H1 (cell line): ENCODE measurements at regions not wholly inside any gene's neighbourhood (a gene's known extent, or its start where the extent isn't known, plus 50 kb on each side); places are given as distances from the start of the nearest gene placed in this dataset.

ENCODE experiments used
- BACH1 ChIP-seq: IDR thresholded peaks from 2 replicates; pipeline ENCODE4 v1.6.1; 2012; ENCODE audit warnings: low read length, improper control_type of control experiment
- RAD21 ChIP-seq, 2 experiments: IDR thresholded peaks in 1 of 2; conservative IDR thresholded peaks in 1 of 2; 2 replicates each; pipeline ENCODE4 v1.6.1; 2011; ENCODE audit warnings: low read depth in 2 of 2, low read length in 2 of 2, improper control_type of control experiment in 1 of 2, inconsistent platforms in 1 of 2, mild to moderate bottlenecking in 1 of 2, moderate library complexity in 1 of 2
- SAP30 ChIP-seq: fragments of 300-600 bp; sonication (generic); IDR thresholded peaks from 2 replicates; pipeline ENCODE4 v1.7.1; 2012; ENCODE audit warnings: low read length, moderate library complexity, mild to moderate bottlenecking, inconsistent platforms; ENCODE audit not compliant: insufficient read depth, insufficient replicate concordance
- SRF ChIP-seq: IDR thresholded peaks from 2 replicates; pipeline ENCODE4 v1.6.1; 2011; ENCODE audit warnings: mild to moderate bottlenecking, low read depth, low read length, moderate library complexity
- TF ChIP-seq, protein P1 (sequence below): fragments of 300-600 bp; sonication (generic); IDR thresholded peaks from 2 replicates; pipeline ENCODE4 v1.7.1; 2012; ENCODE audit warnings: low read length, moderate library complexity, mild to moderate bottlenecking, inconsistent platforms; ENCODE audit not compliant: insufficient replicate concordance

GRCh38 chrY:21102507-21102906 lies 346.6 kb downstream of the RPS4Y2 start (continued):
- TF ChIP-seq, protein P1, sequence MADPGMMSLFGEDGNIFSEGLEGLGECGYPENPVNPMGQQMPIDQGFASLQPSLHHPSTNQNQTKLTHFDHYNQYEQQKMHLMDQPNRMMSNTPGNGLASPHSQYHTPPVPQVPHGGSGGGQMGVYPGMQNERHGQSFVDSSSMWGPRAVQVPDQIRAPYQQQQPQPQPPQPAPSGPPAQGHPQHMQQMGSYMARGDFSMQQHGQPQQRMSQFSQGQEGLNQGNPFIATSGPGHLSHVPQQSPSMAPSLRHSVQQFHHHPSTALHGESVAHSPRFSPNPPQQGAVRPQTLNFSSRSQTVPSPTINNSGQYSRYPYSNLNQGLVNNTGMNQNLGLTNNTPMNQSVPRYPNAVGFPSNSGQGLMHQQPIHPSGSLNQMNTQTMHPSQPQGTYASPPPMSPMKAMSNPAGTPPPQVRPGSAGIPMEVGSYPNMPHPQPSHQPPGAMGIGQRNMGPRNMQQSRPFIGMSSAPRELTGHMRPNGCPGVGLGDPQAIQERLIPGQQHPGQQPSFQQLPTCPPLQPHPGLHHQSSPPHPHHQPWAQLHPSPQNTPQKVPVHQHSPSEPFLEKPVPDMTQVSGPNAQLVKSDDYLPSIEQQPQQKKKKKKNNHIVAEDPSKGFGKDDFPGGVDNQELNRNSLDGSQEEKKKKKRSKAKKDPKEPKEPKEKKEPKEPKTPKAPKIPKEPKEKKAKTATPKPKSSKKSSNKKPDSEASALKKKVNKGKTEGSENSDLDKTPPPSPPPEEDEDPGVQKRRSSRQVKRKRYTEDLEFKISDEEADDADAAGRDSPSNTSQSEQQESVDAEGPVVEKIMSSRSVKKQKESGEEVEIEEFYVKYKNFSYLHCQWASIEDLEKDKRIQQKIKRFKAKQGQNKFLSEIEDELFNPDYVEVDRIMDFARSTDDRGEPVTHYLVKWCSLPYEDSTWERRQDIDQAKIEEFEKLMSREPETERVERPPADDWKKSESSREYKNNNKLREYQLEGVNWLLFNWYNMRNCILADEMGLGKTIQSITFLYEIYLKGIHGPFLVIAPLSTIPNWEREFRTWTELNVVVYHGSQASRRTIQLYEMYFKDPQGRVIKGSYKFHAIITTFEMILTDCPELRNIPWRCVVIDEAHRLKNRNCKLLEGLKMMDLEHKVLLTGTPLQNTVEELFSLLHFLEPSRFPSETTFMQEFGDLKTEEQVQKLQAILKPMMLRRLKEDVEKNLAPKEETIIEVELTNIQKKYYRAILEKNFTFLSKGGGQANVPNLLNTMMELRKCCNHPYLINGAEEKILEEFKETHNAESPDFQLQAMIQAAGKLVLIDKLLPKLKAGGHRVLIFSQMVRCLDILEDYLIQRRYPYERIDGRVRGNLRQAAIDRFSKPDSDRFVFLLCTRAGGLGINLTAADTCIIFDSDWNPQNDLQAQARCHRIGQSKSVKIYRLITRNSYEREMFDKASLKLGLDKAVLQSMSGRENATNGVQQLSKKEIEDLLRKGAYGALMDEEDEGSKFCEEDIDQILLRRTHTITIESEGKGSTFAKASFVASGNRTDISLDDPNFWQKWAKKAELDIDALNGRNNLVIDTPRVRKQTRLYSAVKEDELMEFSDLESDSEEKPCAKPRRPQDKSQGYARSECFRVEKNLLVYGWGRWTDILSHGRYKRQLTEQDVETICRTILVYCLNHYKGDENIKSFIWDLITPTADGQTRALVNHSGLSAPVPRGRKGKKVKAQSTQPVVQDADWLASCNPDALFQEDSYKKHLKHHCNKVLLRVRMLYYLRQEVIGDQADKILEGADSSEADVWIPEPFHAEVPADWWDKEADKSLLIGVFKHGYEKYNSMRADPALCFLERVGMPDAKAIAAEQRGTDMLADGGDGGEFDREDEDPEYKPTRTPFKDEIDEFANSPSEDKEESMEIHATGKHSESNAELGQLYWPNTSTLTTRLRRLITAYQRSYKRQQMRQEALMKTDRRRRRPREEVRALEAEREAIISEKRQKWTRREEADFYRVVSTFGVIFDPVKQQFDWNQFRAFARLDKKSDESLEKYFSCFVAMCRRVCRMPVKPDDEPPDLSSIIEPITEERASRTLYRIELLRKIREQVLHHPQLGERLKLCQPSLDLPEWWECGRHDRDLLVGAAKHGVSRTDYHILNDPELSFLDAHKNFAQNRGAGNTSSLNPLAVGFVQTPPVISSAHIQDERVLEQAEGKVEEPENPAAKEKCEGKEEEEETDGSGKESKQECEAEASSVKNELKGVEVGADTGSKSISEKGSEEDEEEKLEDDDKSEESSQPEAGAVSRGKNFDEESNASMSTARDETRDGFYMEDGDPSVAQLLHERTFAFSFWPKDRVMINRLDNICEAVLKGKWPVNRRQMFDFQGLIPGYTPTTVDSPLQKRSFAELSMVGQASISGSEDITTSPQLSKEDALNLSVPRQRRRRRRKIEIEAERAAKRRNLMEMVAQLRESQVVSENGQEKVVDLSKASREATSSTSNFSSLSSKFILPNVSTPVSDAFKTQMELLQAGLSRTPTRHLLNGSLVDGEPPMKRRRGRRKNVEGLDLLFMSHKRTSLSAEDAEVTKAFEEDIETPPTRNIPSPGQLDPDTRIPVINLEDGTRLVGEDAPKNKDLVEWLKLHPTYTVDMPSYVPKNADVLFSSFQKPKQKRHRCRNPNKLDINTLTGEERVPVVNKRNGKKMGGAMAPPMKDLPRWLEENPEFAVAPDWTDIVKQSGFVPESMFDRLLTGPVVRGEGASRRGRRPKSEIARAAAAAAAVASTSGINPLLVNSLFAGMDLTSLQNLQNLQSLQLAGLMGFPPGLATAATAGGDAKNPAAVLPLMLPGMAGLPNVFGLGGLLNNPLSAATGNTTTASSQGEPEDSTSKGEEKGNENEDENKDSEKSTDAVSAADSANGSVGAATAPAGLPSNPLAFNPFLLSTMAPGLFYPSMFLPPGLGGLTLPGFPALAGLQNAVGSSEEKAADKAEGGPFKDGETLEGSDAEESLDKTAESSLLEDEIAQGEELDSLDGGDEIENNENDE = no peak
- no peak for TF ChIP-seq RAD21 (IDR thresholded peaks at IDR 0.05 in 1 of 2, conservative IDR thresholded peaks at IDR 0.05 in 1 of 2; ENCODE audit: low read depth in 2 of 2, low read length in 2 of 2)
- no peak for TF ChIP-seq BACH1
- TF ChIP-seq SAP30 = no peak
- no peak for TF ChIP-seq SRF
